ENCODE measurements at regions not wholly inside any gene's neighbourhood (a gene's known extent, or its start where the extent isn't known, plus 50 kb on each side); places are given as distances from the start of the nearest gene placed in this dataset.
"Not testable (repeated sequence)": the region's sequence is repeated elsewhere in the genome, so short reads cannot be mapped to it uniquely, and the experiment has no call there.

DNA sequence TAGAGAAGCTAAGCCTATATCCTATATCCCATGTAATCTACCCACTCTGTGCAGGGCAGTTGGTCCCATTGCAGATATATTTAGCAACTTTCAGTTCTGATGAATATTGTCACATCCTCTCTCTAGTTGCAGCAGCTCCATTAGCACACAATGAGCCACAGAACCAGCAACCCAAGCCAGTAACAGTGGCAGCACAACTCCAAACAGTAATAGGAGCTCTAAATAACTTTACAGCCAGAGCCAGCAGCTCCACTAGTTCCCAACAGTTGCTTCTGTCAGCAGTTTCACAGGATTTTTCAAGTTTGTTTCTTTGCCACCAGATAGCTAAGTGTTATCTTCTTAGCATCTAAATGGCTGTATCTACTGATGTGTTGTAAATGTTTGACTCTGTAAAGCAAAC is 490.8 kb downstream of the HTR1B start:
- H3K4me3 Mint-ChIP-seq (ENCODE audit: unreplicated experiment): no peak overlapping the region
- no peaks in the 10 kb centered on the region for H3K9me3 Mint-ChIP-seq (ENCODE audit: unreplicated experiment)
- no peaks in the 10 kb centered on the region for H3K27me3 Mint-ChIP-seq (ENCODE audit: unreplicated experiment)
- H3K36me3 Mint-ChIP-seq (ENCODE audit: unreplicated experiment): no peaks in the 10 kb centered on the region
- no peaks in the 10 kb centered on the region for H3K4me1 Mint-ChIP-seq (ENCODE audit: low read depth, unreplicated experiment)
- TF ChIP-seq, protein P1, sequence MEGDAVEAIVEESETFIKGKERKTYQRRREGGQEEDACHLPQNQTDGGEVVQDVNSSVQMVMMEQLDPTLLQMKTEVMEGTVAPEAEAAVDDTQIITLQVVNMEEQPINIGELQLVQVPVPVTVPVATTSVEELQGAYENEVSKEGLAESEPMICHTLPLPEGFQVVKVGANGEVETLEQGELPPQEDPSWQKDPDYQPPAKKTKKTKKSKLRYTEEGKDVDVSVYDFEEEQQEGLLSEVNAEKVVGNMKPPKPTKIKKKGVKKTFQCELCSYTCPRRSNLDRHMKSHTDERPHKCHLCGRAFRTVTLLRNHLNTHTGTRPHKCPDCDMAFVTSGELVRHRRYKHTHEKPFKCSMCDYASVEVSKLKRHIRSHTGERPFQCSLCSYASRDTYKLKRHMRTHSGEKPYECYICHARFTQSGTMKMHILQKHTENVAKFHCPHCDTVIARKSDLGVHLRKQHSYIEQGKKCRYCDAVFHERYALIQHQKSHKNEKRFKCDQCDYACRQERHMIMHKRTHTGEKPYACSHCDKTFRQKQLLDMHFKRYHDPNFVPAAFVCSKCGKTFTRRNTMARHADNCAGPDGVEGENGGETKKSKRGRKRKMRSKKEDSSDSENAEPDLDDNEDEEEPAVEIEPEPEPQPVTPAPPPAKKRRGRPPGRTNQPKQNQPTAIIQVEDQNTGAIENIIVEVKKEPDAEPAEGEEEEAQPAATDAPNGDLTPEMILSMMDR (IDR thresholded peaks at IDR 0.05; ENCODE audit: partially characterized antibody, unreplicated experiment): no peak
- no peak for DNase-seq
- no peak overlapping the region for H3K27ac Mint-ChIP-seq (ENCODE audit: unreplicated experiment)

GRCh38 chr6:76959177-76959576 is 504.1 kb downstream of the HTR1B start:
- not testable (repeated sequence) for H3K27ac Mint-ChIP-seq (ENCODE audit: unreplicated experiment); H3K27me3 Mint-ChIP-seq (ENCODE audit: unreplicated experiment); H3K4me1 Mint-ChIP-seq (ENCODE audit: low read depth, unreplicated experiment); H3K9me3 Mint-ChIP-seq (ENCODE audit: unreplicated experiment); H3K4me3 Mint-ChIP-seq (ENCODE audit: unreplicated experiment); H3K36me3 Mint-ChIP-seq (ENCODE audit: unreplicated experiment)
- peak; percentile 18 for DNase-seq

- no peak overlapping the region for H3K27ac Mint-ChIP-seq (ENCODE audit: unreplicated experiment)
- TF ChIP-seq, protein P1 (IDR thresholded peaks at IDR 0.05; ENCODE audit: partially characterized antibody, unreplicated experiment): no peak
- H3K4me3 Mint-ChIP-seq (ENCODE audit: unreplicated experiment): no peak overlapping the region
- H3K27me3 Mint-ChIP-seq (ENCODE audit: unreplicated experiment): no peaks in the 10 kb centered on the region
- no peak for DNase-seq
- no peaks in the 10 kb centered on the region for H3K4me1 Mint-ChIP-seq (ENCODE audit: low read depth, unreplicated experiment)
- peaks cover 7% of the 10 kb centered on the region for H3K36me3 Mint-ChIP-seq (ENCODE audit: unreplicated experiment)
- H3K9me3 Mint-ChIP-seq (ENCODE audit: unreplicated experiment): no peaks in the 10 kb centered on the region
These were observed 520.9 kb downstream of the HTR1B start for GRCh38 chr6:76942203-76942966.

DNA sequence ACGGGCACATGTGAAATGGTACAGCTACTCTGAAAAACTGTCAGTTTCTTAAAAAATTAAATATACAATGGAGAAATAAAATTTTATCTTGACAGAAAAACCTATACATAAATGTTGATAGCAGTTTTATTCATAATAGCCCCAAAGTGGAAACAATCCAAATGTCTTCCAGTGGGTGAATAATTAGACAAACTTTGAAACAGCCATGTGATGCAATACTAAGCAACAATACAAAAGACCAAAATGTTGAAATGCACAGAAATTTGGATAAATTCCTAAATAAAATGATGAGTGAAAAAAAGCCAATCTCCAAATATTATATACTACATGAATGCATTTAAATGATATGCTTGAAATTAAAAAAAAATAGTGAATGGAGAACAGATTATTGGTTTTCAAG is 523.1 kb downstream of the HTR1B start:
- no peaks in the 10 kb centered on the region for H3K9me3 Mint-ChIP-seq (ENCODE audit: unreplicated experiment)
- TF ChIP-seq, protein P1 (IDR thresholded peaks at IDR 0.05; ENCODE audit: partially characterized antibody, unreplicated experiment): no peak
- DNase-seq: no peak
- H3K4me3 Mint-ChIP-seq (ENCODE audit: unreplicated experiment): no peak overlapping the region
- H3K4me1 Mint-ChIP-seq (ENCODE audit: low read depth, unreplicated experiment): no peaks in the 10 kb centered on the region
- no peak overlapping the region for H3K27ac Mint-ChIP-seq (ENCODE audit: unreplicated experiment)
- H3K27me3 Mint-ChIP-seq (ENCODE audit: unreplicated experiment): no peaks in the 10 kb centered on the region
- H3K36me3 Mint-ChIP-seq (ENCODE audit: unreplicated experiment): peaks cover 7% of the 10 kb centered on the region

DNA sequence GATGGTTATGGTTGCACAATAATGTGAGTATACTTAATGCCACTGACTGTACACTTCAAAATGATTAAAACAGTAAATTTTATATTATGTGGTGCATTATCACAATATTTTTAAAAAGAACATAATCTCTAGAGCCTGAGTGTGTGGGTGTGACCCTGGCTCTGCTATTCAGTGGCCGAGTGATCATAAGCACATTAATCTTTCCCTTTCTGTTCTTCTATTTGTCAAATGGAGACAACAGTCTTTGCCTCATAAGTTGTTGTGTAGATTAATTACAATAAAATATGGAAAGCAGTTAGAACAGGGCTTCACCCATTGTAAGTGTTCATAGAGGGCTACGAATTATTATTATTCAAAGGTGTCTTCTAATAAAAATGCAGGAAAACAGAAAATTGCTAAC is 548.6 kb downstream of the HTR1B start:
- DNase-seq: no peak
- H3K27ac Mint-ChIP-seq (ENCODE audit: unreplicated experiment): no peak overlapping the region
- no peaks in the 10 kb centered on the region for H3K4me1 Mint-ChIP-seq (ENCODE audit: low read depth, unreplicated experiment)
- H3K27me3 Mint-ChIP-seq (ENCODE audit: unreplicated experiment): no peaks in the 10 kb centered on the region
- H3K36me3 Mint-ChIP-seq (ENCODE audit: unreplicated experiment): no peaks in the 10 kb centered on the region
- no peak overlapping the region for H3K4me3 Mint-ChIP-seq (ENCODE audit: unreplicated experiment)
- no peaks in the 10 kb centered on the region for H3K9me3 Mint-ChIP-seq (ENCODE audit: unreplicated experiment)
- TF ChIP-seq, protein P1 (IDR thresholded peaks at IDR 0.05; ENCODE audit: partially characterized antibody, unreplicated experiment): no peak

- not testable (repeated sequence) for H3K27me3 Mint-ChIP-seq (ENCODE audit: unreplicated experiment); H3K27ac Mint-ChIP-seq (ENCODE audit: unreplicated experiment); H3K36me3 Mint-ChIP-seq (ENCODE audit: unreplicated experiment); H3K4me3 Mint-ChIP-seq (ENCODE audit: unreplicated experiment); H3K9me3 Mint-ChIP-seq (ENCODE audit: unreplicated experiment); DNase-seq; H3K4me1 Mint-ChIP-seq (ENCODE audit: low read depth, unreplicated experiment)
These were observed 557.8 kb downstream of the HTR1B start for GRCh38 chr6:76905541-76905940.
